H1 (cell line): ENCODE measurements at regions not wholly inside any gene's neighbourhood (a gene's known extent, or its start where the extent isn't known, plus 50 kb on each side); places are given as distances from the start of the nearest gene placed in this dataset.

Experiments
- CTCF ChIA-PET: fragments of 300-600 bp; sonication (Branson Sonifier 250); formaldehyde crosslinking; loops from one replicate; lab custom pipeline; 2021; ENCODE audit not compliant: partially characterized antibody; lab: Charles Lee
- POLR2A ChIA-PET: fragments of 300-600 bp; sonication (Branson Sonifier 250); formaldehyde crosslinking; loops from one replicate; lab custom pipeline; 2021; ENCODE audit warnings: inconsistent platforms; ENCODE audit not compliant: partially characterized antibody; lab: Charles Lee
- DNase-seq, 2 experiments: peaks; one replicate each; pipeline versions ENCODE4 v3.0.0 to v3.0.0-alpha.2; 2010 to 2022; ENCODE audit warnings: low spot score in 2 of 2, low read depth in 1 of 2, mixed read lengths in 1 of 2
- FAIRE-seq: peaks from 2 replicates; lab custom pipeline; 2011; peaks lifted over from hg19 to GRCh38; lab: Jason Lieb, UNC
- H2AFZ ChIP-seq: 2 replicates; pipeline ENCODE4 v1.8.1; 2012; ENCODE audit warnings: low read length, inconsistent platforms
- H2AK5ac ChIP-seq: 2 replicates; pipeline ENCODE4 v1.6.1; 2013; ENCODE audit warnings: low read depth, low read length
- H2BK120ac ChIP-seq: replicated peaks from 2 replicates; pipeline ENCODE3; 2013; ENCODE audit warnings: low read depth, low read length, inconsistent platforms
- H2BK12ac ChIP-seq: 2 replicates; pipeline ENCODE4 v1.6.1; 2013; ENCODE audit warnings: low read depth, low read length
- H2BK15ac ChIP-seq: 2 replicates; pipeline ENCODE4 v1.6.1; 2013; ENCODE audit warnings: low read length
- H2BK20ac ChIP-seq: 2 replicates; pipeline ENCODE4 v1.6.1; 2013; ENCODE audit warnings: low read length
- H2BK5ac ChIP-seq: 2 replicates; pipeline ENCODE4 v1.6.1; 2013; ENCODE audit warnings: low read depth, low read length
- H3K14ac ChIP-seq: 2 replicates; pipeline ENCODE4 v1.6.1; 2013; ENCODE audit warnings: inconsistent platforms; ENCODE audit not compliant: insufficient read length
- H3K18ac ChIP-seq: 2 replicates; pipeline ENCODE4 v1.6.1; 2013; ENCODE audit warnings: low read length; ENCODE audit errors: extremely low read depth
- H3K23ac ChIP-seq: 2 replicates; pipeline ENCODE4 v1.6.1; 2013; ENCODE audit warnings: inconsistent platforms; ENCODE audit not compliant: insufficient read length
- H3K23me2 ChIP-seq: 2 replicates; pipeline ENCODE4 v1.6.1; 2013; ENCODE audit warnings: low read depth, low read length
- H3K27ac ChIP-seq: 2 replicates; pipeline ENCODE4 v1.6.1; 2011; ENCODE audit warnings: low read depth, low read length, inconsistent platforms
- H3K27me3 ChIP-seq, 4 experiments: replicated peaks in 1 of 4; 1 replicate in 1 of 4; 2 replicates in 3 of 4; pipeline versions ENCODE4 v1.6.1 to v1.8.1; 2011 to 2013; ENCODE audit warnings: low read length in 3 of 4, mild to moderate bottlenecking in 3 of 4, inconsistent platforms in 2 of 4, mixed read lengths in 2 of 4, moderate library complexity in 1 of 4; ENCODE audit not compliant: control insufficient read depth in 3 of 4, insufficient read depth in 3 of 4; ENCODE audit errors: extremely low read depth in 1 of 4
- H3K36me3 ChIP-seq, 4 experiments: 2 replicates each; pipeline versions ENCODE4 v1.6.1 to v1.8.1; 2011 to 2013; ENCODE audit warnings: mild to moderate bottlenecking in 4 of 4, low read length in 3 of 4, moderate library complexity in 2 of 4, control low read depth in 1 of 4, inconsistent platforms in 1 of 4; ENCODE audit not compliant: insufficient read depth in 4 of 4, control insufficient read depth in 2 of 4
- H3K4ac ChIP-seq: replicated peaks from 2 replicates; pipeline ENCODE3; 2013; ENCODE audit warnings: low read length, low read depth, mixed read lengths, inconsistent platforms; ENCODE audit not compliant: insufficient read length
- H3K4me1 ChIP-seq, 4 experiments: replicated peaks in 1 of 4; 1 replicate in 1 of 4; 2 replicates in 3 of 4; pipeline versions ENCODE4 v1.6.1 to v1.8.1; 2011 to 2013; ENCODE audit warnings: low read length in 3 of 4, inconsistent platforms in 2 of 4, mixed read lengths in 1 of 4; ENCODE audit not compliant: insufficient read depth in 4 of 4, control insufficient read depth in 3 of 4
- H3K4me2 ChIP-seq, 2 experiments: 2 replicates each; pipeline versions ENCODE4 v1.6.1 to v1.8.1; 2011 to 2013; ENCODE audit warnings: low read depth in 2 of 2, low read length in 2 of 2, control low read depth in 1 of 2, inconsistent platforms in 1 of 2, mild to moderate bottlenecking in 1 of 2; ENCODE audit not compliant: insufficient read depth in 1 of 2
- H3K4me3 ChIP-seq, 4 experiments: fragments of 200-600, 300-600 bp in 1 of 4; sonication (generic), shearing (Covaris generic), sonication (Bioruptor Twin) in 1 of 4; 2 replicates each; pipeline versions ENCODE4 v1.5.1 to v1.8.1; 2011 to 2016; ENCODE audit warnings: low read length in 4 of 4, low read depth in 3 of 4, control low read depth in 2 of 4, inconsistent platforms in 2 of 4, mild to moderate bottlenecking in 2 of 4, mixed read lengths in 1 of 4, moderate library complexity in 1 of 4; ENCODE audit not compliant: insufficient read depth in 2 of 4; ENCODE audit errors: extremely low read depth in 1 of 4
- H3K56ac ChIP-seq: replicated peaks from 2 replicates; pipeline ENCODE3; 2013; ENCODE audit warnings: low read depth, mild to moderate bottlenecking, mixed read lengths, low read length, inconsistent platforms; ENCODE audit not compliant: insufficient read length
- H3K79me1 ChIP-seq: 2 replicates; pipeline ENCODE4 v1.6.1; 2013; ENCODE audit warnings: low read depth, low read length, control low read depth
- H3K79me2 ChIP-seq, 2 experiments: 2 replicates each; pipeline versions ENCODE4 v1.6.1 to v1.8.1; 2012 to 2013; ENCODE audit warnings: low read length in 2 of 2, mild to moderate bottlenecking in 2 of 2, inconsistent platforms in 1 of 2; ENCODE audit not compliant: insufficient read depth in 2 of 2, control insufficient read depth in 1 of 2
- H3K9ac ChIP-seq, 4 experiments: replicated peaks in 1 of 4; 1 replicate in 1 of 4; 2 replicates in 3 of 4; pipeline versions ENCODE4 v1.6.1 to v1.8.1; 2011 to 2013; ENCODE audit warnings: low read depth in 3 of 4, low read length in 3 of 4, control low read depth in 2 of 4, mild to moderate bottlenecking in 2 of 4, moderate library complexity in 2 of 4, inconsistent platforms in 1 of 4; ENCODE audit errors: extremely low read depth in 1 of 4
- H3K9me3 ChIP-seq, 2 experiments: 2 replicates each; pipeline versions ENCODE4 v1.6.1 to v1.8.1; 2012 to 2013; ENCODE audit warnings: mild to moderate bottlenecking in 2 of 2, moderate library complexity in 2 of 2, control low read depth in 1 of 2, inconsistent platforms in 1 of 2, low read depth in 1 of 2, low read length in 1 of 2, mixed read lengths in 1 of 2; ENCODE audit not compliant: insufficient read depth in 2 of 2
- H4K20me1 ChIP-seq, 2 experiments: replicated peaks in 1 of 2; 2 replicates each; pipeline versions ENCODE3 to v1.8.1; 2011 to 2013; ENCODE audit warnings: inconsistent platforms in 2 of 2, low read length in 2 of 2, mild to moderate bottlenecking in 1 of 2; ENCODE audit not compliant: insufficient read depth in 2 of 2, control insufficient read depth in 1 of 2
- H4K5ac ChIP-seq: 2 replicates; pipeline ENCODE4 v1.6.1; 2013; ENCODE audit warnings: low read length, low read depth, mixed read lengths, inconsistent platforms; ENCODE audit not compliant: insufficient read length
- H4K8ac ChIP-seq: 2 replicates; pipeline ENCODE4 v1.8.0; 2013; ENCODE audit warnings: mild to moderate bottlenecking, moderate library complexity, low read length, inconsistent platforms; ENCODE audit not compliant: insufficient read depth; ENCODE audit errors: extremely low read depth
- H4K91ac ChIP-seq: replicated peaks from 2 replicates; pipeline ENCODE3; 2013; ENCODE audit warnings: low read length, mixed read lengths, inconsistent platforms; ENCODE audit not compliant: insufficient read length
- CEBPB ChIP-seq: IDR thresholded peaks from 2 replicates; pipeline ENCODE4 v1.6.1; 2012; ENCODE audit warnings: low read depth, low read length
- CHD1 ChIP-seq: IDR thresholded peaks from 2 replicates; pipeline ENCODE4 v1.6.1; 2012; ENCODE audit warnings: low read depth, low read length, improper control_type of control experiment
- GABPA ChIP-seq: IDR thresholded peaks from 2 replicates; pipeline ENCODE4 v1.6.1; 2011; ENCODE audit warnings: mild to moderate bottlenecking, low read length, moderate library complexity, borderline replicate concordance; ENCODE audit not compliant: insufficient read depth
- HDAC6 ChIP-seq: IDR thresholded peaks from one replicate; pipeline ENCODE4 v1.7.1; 2012; ENCODE audit warnings: low read depth, mild to moderate bottlenecking, inconsistent platforms, low read length, moderate library complexity
- MAFK ChIP-seq: IDR thresholded peaks from 2 replicates; pipeline ENCODE4 v1.6.1; 2012; ENCODE audit warnings: low read depth, mild to moderate bottlenecking, improper control_type of control experiment, low read length
- POLR2AphosphoS5 ChIP-seq: IDR thresholded peaks from 2 replicates; pipeline ENCODE4 v1.6.1; 2011; ENCODE audit warnings: low read depth, low read length
- RAD21 ChIP-seq, 2 experiments: IDR thresholded peaks in 1 of 2; conservative IDR thresholded peaks in 1 of 2; 2 replicates each; pipeline ENCODE4 v1.6.1; 2011; ENCODE audit warnings: low read depth in 2 of 2, low read length in 2 of 2, improper control_type of control experiment in 1 of 2, inconsistent platforms in 1 of 2, mild to moderate bottlenecking in 1 of 2, moderate library complexity in 1 of 2
- RXRA ChIP-seq: IDR thresholded peaks from 2 replicates; pipeline ENCODE4 v1.6.1; 2011; ENCODE audit warnings: low read depth, mild to moderate bottlenecking, low read length, moderate library complexity; ENCODE audit not compliant: insufficient read depth
- SIRT6 ChIP-seq: IDR thresholded peaks from one replicate; pipeline ENCODE4 v1.7.1; 2012; ENCODE audit warnings: low read length, inconsistent platforms
- SIX5 ChIP-seq: IDR thresholded peaks from 2 replicates; pipeline ENCODE4 v1.6.1; 2011; ENCODE audit warnings: mild to moderate bottlenecking, low read depth, low read length
- SUZ12 ChIP-seq: fragments of 200-600 bp; sonication (generic); IDR thresholded peaks from 2 replicates; pipeline ENCODE4 v1.6.1; 2012; ENCODE audit warnings: mild to moderate bottlenecking, inconsistent platforms, low read length, moderate library complexity, mixed read lengths
- TAF1 ChIP-seq: IDR thresholded peaks from 2 replicates; pipeline ENCODE4 v1.6.1; 2011; ENCODE audit warnings: mild to moderate bottlenecking, low read depth, low read length
- USF2 ChIP-seq: IDR thresholded peaks from 2 replicates; pipeline ENCODE4 v1.6.1; 2011; ENCODE audit warnings: low read length, improper control_type of control experiment
- WGBS, 2 experiments: shearing (Covaris generic) in 1 of 2; methylation state at CpG; one replicate each; pipeline versions ENCODE4 v1.1.6 to v1.1.7; 2013 to 2015; ENCODE audit warnings: low lambda C conversion rate in 2 of 2, mixed read lengths in 2 of 2, inconsistent platforms in 1 of 2, low coverage in 1 of 2, missing lambda C conversion rate in 1 of 2; ENCODE audit not compliant: insufficient replicate concordance in 2 of 2, insufficient coverage in 1 of 2, insufficient read length in 1 of 2; ENCODE audit errors: extremely low coverage in 1 of 2, missing lambda C conversion rate in 1 of 2; 5-methylcytosine and 5-hydroxymethylcytosine counted together

GRCh38 chr14:89500303-89500702 is 83.3 kb upstream of the FOXN3 start:
- H3K79me1 ChIP-seq = peaks cover 6% of the 10 kb centered on the region; the same call in 1 of the 2 replicates
- H4K5ac ChIP-seq = no peak overlapping the region
- ChIA-PET CTCF (no interaction called here), POLR2A (no interaction called here)
- H3K4me1 ChIP-seq = peaks cover 0 to 7% (median 0%) of the 10 kb centered on the region in 4 experiments; a peak in 3 of 7 replicates
- no peak overlapping the region for H2AFZ ChIP-seq
- no peak overlapping the region for H2BK20ac ChIP-seq
- peaks cover 0 to 11% (median 0%) of the 10 kb centered on the region in 4 experiments; a peak in 2 of 8 replicates for H3K36me3 ChIP-seq
- H4K91ac ChIP-seq = no peak overlapping the region
- no peaks in the 10 kb centered on the region for H3K23me2 ChIP-seq
- no peak overlapping the region for H3K14ac ChIP-seq
- H4K8ac ChIP-seq = no peak overlapping the region
- H3K4ac ChIP-seq = no peak overlapping the region
- 0 out of 2 replicates have a peak overlapping the region, but pooled peaks have one; percentile 18 for H2BK12ac ChIP-seq
- no peak overlapping the region for H2AK5ac ChIP-seq
- no peak overlapping the region for H3K18ac ChIP-seq
- TF ChIP-seq CHD1 (no peak), RAD21 (IDR thresholded peaks at IDR 0.05 in 1 of 2, conservative IDR thresholded peaks at IDR 0.05 in 1 of 2; ENCODE audit: low read depth in 2 of 2, low read length in 2 of 2) (no peak), POLR2AphosphoS5 (no peak), MAFK (no peak), SIX5 (no peak), TAF1 (no peak), CEBPB (no peak), RXRA (no peak), GABPA (no peak), USF2 (no peak), SUZ12 (no peak), SIRT6 (no peak), HDAC6 (no peak)
- WGBS, 2 experiments = 89% methylated on average over 3 of the region's 3 CpGs; no CpG with 5 or more reads in 1 of the 2 experiments
- H3K4me3 ChIP-seq = no peak overlapping the region
- FAIRE-seq = no peak
- no peak overlapping the region for H3K56ac ChIP-seq
- H2BK15ac ChIP-seq = no peak overlapping the region
- no peak overlapping the region for H3K27ac ChIP-seq
- no peak overlapping the region for H3K9ac ChIP-seq
- no peak for DNase-seq
- peaks cover 0 to 31% of the 10 kb centered on the region in 2 experiments; a peak in 2 of 4 replicates for H3K79me2 ChIP-seq
- no peak overlapping the region for H3K4me2 ChIP-seq
- no peak overlapping the region for H2BK120ac ChIP-seq
- H2BK5ac ChIP-seq = no peak overlapping the region; the same call in 1 of the 2 replicates
- H4K20me1 ChIP-seq = no peaks in the 10 kb centered on the region
- no peaks in the 10 kb centered on the region for H3K9me3 ChIP-seq
- no peaks in the 10 kb centered on the region for H3K27me3 ChIP-seq
- H3K23ac ChIP-seq = no peak overlapping the region
